Left ventricle myocardium superior (tissue), 1 donor: ENCODE measurements at regions not wholly inside any gene's neighbourhood (a gene's known extent, or its start where the extent isn't known, plus 50 kb on each side); places are given as distances from the start of the nearest gene placed in this dataset.

Experiments used
- ATAC-seq: fragments of 200-7000 bp; cut with Tn5 transposase; one replicate; pipeline ENCODE4 v1.9.1; 2020; ENCODE audit warnings: mild to moderate bottlenecking, moderate library complexity
- DNase-seq: peaks from one replicate; pipeline ENCODE4 v3.0.0-alpha.2; 2020
- intact Hi-C: fragments of 100-400 bp; cut with micrococcal nuclease; formaldehyde crosslinking; loops from one replicate; pipeline ENCODE4 v1.11.0; 2022
- donor health status: DM: no; HTN: yes; CAD: no; lungs with severe emphysema.

DNA sequence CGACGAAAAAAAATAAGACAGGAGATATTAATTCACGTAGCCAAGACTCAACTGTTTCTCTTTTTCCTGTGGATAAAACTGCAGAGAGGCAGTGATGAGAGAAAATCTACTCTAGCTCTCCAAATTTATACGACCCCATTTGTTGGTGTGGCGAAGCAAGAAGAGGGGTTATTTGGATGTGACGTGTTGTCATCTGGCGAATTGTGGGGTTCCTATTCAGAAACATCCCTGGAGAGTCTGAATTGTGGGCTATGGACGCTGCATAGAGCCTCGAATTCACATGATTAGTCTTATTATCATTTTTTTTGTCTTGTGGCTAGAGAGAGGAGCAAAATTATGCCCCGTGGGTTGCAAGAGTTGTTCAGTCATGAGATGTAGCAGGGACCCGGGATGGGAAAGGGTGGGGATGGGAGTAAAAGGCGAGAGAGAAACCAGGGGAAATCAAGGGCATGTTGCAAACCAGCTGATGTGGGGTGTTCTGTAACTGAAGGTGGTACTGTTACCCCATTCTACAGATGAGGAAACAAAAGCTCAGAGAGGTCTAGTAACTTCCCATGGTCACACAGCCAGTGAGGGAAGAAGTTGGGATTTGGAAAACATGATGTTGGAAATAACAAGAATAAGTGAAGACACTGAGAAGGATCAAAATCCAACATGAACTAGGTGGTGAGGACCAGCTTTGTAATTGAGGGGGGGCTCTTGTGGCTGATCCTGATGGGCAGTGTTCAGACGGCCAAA is 69.2 kb upstream of the SFMBT2 start:
- intact Hi-C loops, result no loop called here
- no peak for ATAC-seq
- no peak for DNase-seq

GRCh38 chr10:7478727-7479457 is 68.1 kb upstream of the SFMBT2 start:
- no peak for ATAC-seq
- intact Hi-C loops, result no loop called here
- DNase-seq, result no peak

DNA sequence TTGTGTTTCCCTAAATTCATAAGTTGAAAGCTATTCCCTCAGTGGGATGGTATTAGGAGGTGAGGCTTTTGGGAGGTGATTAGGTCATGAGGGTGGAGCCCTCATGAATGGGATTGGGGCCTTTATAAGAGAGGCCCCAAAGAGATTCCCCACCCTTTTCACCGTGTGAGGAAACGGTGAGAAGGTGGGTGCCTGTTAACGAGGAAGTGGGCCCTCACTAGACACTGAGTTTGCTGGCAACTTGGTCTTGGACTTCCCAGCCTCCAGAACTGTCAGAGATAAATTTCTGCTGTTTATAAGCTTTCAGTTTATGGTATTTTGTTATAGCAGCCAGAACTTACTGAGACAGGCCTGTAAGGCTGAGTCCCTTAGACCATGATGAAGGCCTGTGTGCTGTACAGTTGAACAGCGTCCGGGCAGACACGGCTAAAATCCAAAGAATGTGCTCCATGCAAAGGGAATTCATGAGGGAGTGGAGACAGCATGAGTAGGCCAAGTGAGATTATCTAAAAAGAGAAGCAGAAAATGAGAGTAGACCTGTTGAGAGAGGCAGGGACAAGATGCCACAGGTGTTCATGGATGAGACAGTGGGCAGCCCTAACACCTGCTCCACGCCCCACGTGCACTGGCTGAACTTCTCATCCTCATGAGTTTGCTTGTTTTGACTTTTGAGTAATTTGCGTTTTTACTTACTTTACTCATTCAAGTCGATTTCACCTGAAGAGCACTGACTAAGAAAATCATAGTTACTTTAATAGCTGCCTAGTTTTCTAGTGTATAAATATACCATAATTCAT is 66.9 kb upstream of the SFMBT2 start:
- intact Hi-C loops, result no loop called here
- no peak for ATAC-seq
- DNase-seq, result no peak

DNA sequence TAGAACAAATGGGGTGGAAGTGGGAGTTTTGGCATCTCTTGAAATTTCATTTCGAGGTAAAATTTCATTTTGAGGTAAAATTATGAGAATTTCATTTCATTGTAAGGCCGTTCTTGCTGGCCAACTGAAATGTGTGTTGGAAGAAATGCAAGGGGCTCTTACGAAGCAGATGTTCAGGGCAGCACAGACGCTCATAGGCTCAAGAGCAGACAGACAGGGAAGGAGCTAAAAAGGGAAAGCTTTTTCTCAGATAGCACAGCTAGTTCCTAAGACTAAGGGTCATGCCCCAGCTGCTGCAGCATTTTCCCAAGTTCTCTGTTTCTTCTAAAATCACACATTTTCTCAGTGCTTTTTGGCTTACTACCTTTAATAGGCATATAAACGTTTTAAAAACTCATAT is 65.1 kb upstream of the SFMBT2 start:
- peak; percentile 81 for ATAC-seq
- no peak for DNase-seq
- intact Hi-C loops, result no loop called here

- peak; percentile 52 for DNase-seq
- ATAC-seq, result peak; percentile 83
- intact Hi-C loops, result no loop called here
These were observed 64.4 kb upstream of the SFMBT2 start for GRCh38 chr10:7475046-7475911.

GRCh38 chr10:7474388-7474787 is 63.6 kb upstream of the SFMBT2 start:
- intact Hi-C loops, result no loop called here
- ATAC-seq, result no peak
- no peak for DNase-seq

- ATAC-seq (no peak), DNase-seq (no peak)
- intact Hi-C loops, result no loop called here
These were observed 62.6 kb upstream of the SFMBT2 start for GRCh38 chr10:7473474-7473873.

DNA sequence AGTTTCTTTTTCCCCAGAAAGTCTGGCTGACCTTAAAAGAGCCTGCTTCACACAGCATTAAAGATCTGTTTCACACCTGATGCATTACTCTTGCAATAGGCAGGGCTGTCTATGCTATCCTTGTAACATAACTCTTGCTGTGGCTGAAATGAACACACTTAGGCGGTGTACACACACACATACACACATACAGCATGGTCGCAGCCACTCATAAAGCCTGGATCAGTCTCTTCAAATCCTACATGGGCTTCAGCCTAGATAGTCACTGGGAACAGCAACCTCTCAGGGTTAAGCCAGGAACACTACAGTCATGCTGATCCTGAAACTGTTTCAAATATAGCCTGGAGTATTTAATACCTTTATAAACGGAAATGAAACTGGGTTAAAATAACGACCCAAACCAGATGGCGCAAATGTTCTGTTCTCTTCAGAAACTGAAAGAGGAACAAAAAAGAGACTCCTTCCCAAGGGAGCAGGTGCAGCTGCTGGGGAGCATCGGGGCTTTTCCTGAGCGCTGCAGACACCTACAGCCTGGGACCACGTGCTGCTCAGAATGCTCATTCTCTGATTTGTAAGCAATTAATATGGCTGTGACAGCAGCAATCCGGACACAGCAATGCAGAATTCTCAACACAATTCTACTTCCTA is 61.0 kb upstream of the SFMBT2 start:
- ATAC-seq, result peak; percentile 56

GRCh38 chr10:7470371-7470770 is 59.5 kb upstream of the SFMBT2 start:
- DNase-seq, result no peak
- ATAC-seq, result no peak
- intact Hi-C loops, result no loop called here

More for the DNA sequence above, 61.0 kb upstream of the SFMBT2 start:
- DNase-seq, result no peak
- intact Hi-C loops, result no loop called here

DNA sequence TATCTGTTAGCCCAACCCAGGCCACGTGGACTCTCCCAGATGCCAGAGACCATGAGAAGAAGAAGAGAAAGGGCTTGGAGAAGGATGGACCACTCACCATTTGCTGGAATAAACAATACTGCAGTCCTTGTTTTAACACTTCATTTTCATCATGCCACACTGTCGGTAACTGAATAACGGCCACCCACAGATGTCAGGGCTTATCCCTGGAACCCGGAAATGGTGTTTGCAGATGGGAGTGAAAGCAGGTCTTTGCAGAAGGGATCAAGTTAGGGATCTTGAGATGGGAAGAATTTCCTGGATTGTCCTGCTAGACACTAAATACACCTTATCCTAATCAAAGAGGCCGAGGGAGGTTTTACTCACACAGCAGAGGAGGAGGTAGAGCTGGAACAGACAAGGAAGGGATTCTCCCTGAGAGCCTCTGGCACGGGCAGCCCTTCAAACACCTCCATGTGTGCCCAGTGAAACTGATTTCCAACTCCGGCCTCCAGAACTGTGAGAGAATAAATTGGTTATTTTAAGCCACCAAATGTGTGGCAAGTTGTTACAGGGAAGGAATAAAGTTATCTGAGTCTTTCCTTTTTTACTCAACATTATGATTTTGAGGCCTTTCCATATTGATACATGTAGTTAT is 56.3 kb upstream of the SFMBT2 start:
- DNase-seq (no peak), ATAC-seq (peak; percentile 59)
- intact Hi-C loops, result no loop called here

GRCh38 chr10:7464691-7465090 is 53.9 kb upstream of the SFMBT2 start:
- ATAC-seq (no peak), DNase-seq (no peak)
- intact Hi-C loops, result no loop called here
